Fibroblast of upper back skin (primary cell): ENCODE measurements at regions not wholly inside any gene's neighbourhood (a gene's known extent, or its start where the extent isn't known, plus 50 kb on each side); places are given as distances from the start of the nearest gene placed in this dataset.

Source experiments
- DNase-seq: peaks from one replicate; pipeline ENCODE4 v3.0.0-alpha.2; 2013

DNA sequence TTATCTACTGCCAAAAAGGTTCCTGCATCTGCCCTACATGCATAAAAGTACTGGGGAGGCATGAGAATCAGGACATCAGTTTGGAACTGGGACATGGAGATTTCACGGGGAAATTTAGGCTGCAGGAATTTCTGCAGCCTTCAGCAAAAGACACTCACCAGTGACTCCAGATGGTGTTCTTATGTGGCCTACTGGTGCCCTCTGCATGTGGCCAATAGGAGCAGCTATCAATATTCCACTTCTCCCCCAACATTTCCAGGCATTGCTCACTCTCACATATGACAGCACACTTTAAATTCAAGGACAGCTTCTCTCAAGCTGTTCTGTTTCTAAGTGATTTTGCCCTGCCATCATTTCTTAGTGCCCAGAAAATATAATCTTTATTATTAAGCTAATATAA lies 570.5 kb upstream of the ARGLU1 start:
- peak; percentile 7 for DNase-seq

DNA sequence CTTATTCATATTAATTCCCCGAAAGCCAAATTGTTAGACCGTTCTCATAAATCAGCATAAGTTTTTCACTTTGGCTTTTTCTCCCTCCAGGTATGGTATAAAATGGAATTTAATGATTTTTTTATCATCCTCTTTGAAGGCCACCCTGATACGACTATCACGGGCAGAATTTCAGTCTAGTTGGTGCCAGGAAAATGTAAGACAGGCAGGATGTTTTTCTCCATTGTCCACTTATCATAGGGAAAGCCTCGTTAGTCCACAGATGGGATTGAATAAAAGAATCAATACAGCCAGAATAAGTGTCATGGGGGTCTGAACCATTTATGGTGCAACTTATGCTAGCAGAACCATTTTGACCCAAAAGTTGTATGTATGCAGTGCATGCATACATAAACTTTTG lies 566.0 kb upstream of the ARGLU1 start:
- DNase-seq = no peak

DNA sequence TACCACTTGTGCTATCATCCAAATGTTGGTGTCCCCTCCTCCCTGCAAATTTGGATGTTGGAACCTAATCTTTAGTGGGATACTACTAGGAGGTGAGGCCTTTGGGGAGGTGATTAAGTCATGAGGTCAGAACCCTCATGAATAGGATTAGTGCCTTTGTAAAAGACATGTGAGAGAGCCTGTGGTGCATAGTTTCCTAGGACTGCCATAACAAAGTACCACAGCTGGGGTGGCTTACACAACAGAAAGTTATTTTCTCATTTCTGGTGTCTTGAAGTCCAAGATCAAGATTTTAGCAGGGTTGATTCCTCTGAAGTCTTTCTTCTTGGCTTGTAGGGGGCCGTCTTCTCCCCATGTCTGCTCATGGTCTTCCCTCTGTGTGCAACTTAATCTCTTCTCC lies 562.6 kb upstream of the ARGLU1 start:
- DNase-seq = no peak

DNA sequence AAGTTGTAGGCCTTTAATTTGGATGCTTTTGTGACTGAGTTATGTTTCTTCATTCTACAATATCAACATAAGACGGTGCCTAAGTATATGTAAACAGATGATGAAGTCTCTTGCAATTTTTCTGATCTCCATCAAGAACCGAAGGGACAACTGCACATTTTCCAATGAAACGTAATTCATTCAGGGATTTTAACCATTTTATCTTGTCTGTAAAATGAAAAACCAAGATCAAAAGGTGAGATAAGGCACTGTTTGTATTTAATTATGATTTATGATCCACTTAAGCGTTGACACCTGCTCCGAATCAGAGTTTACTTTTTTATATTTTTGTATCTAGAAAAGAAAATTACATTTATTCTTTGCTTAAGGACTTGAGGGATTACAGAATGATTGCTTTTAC lies 556.8 kb upstream of the ARGLU1 start:
- no peak for DNase-seq

DNA sequence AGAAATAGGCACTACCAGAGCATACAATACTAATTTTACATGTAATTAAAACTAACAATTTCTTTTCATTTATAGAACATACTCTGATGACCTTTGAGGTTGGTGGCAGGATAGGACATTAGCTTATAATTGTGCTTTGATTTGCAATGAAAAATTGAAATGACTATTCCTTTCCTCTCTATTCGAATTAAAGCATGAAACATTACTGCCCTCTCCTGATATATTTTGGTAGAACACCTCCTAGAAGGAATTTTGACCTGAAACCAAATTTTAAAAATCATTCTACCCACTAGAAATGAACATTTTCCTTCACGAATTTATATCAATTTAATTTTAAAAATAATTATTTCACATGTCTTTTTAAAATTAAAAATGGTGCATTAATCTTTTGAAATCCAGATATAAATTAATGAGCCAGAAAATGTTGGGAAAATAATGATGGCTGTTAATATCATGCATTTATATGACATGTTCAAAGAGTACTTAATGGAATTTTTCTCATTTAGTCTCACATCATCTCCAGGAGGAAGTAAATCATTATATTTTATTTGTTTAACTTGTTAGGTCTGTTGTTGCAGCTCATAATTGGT lies 556.3 kb upstream of the ARGLU1 start:
- peak; percentile 19 for DNase-seq

DNA sequence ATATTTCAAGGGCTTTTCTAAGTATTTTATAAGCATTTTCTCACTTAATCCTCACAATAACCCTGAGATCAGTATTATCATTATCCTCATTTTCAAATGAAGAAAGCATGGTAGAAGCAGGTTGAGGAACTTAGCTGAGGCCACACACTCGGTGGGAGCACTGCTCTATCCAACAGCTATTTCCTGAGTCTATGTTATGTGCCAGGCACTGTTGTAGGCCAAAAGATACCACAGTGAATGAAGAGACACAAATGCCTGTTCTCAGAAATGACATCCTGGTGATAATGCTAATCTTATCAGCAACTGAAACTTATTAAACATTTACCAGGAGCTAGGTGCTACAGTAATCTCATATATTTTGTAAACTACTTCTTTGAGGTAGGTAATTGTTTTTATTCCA lies 553.9 kb upstream of the ARGLU1 start:
- DNase-seq = no peak

DNA sequence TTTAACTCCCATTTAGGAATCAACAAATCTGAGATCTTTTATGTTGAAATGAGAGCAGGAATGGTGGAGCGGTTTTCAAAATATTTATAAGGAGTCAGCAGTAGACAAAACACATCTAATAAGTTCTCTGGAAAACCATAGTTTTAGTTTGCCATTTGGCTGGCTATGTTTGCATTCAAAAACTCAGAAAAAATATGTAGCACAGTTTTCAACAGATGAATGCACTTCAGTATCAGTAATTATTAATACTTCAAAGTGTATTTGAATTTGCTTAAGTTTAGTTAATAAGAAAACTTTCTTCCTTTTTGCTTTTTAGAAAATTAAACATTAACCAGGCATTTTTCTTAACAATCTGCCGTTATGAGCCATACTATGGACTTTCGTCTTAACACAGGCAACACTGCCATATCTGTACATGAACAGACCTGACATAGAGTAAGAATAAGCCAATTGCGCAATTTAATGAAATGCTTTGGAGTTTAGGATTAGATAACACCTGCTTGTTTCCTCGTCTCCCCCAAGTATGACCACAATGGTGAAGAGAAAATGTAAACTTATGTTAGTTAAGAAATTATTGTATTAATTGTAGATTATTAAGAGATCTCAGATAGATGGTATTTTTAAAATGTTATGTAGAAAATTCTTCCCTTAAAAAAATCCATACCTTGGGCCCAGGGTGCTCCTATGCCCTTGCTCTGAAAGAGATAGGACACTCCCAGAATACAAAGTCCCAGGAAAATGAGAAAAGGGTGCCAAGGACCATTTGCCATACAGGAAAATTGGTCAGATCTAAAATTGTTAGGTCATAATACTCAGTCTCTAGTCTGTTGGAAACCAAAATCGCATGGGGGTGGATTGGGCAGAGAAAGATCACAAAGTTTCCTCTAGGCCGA lies 552.3 kb upstream of the ARGLU1 start:
- DNase-seq = no peak

DNA sequence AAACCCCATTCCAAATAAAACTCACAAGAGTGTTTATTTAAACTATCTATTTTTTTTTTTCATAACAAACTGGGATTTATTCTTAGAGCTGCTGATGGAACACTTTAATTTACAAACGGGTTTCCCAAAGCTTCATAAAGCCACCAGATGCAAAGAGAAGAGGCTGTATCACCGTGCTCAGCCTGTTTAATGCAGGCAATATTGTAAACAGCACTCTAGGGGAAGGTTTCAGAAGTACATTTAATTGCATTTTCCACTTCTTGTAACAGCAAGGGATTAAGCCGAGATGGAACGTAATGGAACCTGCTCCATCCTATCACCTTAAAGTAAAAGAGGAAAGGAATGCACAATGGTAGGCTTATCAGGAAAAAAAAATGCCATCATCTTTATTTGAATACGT lies 550.6 kb upstream of the ARGLU1 start:
- DNase-seq = no peak

DNA sequence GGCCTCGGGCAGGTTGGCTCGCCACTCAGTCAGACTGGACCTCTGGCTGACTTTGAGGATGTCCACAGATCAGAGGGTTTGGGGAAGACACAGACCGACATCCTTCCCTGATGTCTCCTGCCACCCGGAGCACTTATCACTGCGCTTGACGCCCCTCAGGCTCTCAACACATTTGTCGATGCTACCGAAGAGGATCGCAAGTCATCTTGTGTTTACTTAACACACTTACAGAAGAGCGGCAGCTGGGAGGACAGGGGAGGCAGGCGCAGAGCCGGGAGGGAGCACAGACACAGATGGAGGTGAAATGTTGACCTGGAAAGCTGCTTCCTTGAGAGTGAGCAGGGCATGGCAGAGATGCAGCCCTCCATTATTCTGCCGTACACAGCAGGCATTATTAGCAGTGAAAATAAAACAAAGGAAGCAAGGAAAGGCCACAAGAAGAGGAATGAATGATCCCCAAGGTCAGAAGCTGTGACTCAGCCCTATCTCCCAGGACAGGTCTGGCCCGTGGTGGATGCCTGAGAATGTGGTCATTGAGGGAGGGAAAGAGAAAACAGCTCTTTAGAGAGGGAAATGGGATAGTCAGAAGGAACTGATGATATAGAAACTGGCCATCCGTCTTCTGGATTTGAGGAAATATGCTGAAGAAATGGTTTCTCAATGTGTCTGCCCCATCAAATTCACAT lies 549.5 kb upstream of the ARGLU1 start:
- DNase-seq = peak; percentile 36

DNA sequence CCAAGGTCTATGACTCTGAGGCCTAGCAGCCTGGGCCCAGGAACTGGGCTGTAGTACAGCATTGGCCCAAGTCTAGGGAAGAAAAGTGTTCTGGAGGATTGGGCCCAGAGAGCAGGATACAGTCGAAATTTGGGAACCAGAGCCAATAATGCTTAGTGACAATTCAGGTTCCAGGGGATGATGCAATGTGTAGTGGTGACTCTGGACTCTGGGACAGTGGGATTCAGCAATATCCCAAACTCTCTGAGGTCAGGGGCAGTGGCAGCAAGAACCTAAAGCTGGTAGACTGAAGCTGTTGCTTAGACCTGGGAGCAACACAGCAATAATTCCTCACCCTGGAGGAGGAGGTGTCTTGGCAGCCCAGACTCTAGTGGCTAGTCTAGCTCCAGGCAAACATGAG lies 545.5 kb upstream of the ARGLU1 start:
- no peak for DNase-seq

DNA sequence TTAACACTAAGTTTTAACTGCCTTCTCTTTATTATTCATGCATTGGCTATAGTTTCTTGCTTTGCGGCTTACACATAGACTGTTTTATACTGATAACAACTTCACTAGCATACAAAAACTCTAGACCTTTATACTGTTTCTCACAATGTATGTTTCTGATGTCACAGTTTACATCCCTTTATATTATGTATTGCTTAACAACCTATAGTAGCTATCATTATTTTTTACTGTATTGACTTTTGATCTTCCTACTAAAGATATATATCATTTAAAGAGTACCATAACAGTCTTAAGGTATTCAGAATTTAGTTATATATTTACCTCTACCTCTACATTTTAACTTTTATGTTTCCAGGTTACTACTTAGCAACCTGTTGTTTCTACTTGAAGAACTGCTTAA lies 543.3 kb upstream of the ARGLU1 start:
- DNase-seq = no peak

DNA sequence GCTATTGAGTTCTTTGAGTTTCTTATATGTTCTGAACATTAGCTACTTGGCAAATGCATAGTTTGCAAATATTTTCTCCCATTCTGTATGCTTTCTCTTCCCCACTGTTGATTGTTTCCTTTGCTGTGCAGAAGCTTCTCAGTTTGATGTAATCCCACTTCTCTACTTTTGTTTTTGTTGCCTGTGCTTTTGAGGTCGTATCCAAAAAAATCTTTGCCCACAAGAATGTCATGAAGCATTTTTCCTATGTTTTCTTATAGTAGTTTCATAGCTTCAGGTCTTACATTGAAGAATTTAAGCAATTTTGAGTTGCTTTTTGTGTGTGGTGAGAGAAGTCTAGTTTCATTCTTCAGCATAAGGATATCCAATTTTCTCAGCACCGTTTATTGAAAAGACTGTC lies 536.7 kb upstream of the ARGLU1 start:
- peak; percentile 51 for DNase-seq

DNA sequence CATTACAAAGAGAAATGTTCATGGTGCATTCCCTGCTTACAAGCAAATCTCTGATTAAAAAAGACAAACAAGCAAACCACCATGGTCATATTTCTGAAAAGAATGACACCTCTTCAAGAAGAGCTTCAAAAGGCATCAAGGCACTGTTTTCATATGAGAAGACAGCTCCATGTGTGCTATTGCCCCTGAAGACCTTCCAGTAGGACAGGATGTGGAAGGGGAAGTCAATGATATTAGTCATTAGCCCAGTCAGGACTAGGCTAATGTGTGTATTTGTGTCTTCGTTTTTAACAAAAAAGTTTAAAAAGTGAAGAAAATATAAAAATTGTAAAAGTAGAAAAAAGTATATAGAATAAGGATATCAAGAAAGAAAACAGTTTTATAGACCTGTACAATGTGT lies 534.7 kb upstream of the ARGLU1 start:
- DNase-seq = no peak

DNA sequence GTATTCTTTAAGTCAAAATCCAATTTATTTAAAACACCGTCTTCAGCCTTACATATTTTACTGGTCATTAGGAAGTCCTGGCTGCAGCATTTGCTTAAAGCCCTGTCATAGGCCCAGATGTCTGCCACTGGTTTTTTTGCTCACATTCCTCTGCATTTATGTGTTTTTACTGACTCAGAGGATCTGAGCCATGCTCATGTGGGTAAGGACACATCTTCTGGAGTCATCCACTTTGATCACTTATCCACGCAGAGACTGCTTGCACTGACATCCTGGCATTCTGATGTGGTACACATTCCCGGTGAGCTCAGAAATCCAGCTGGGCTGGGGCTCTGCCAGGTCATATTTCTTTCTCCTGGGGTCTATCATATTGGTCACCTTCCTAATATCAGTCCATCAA lies 531.7 kb upstream of the ARGLU1 start:
- peak; percentile 80 for DNase-seq

DNA sequence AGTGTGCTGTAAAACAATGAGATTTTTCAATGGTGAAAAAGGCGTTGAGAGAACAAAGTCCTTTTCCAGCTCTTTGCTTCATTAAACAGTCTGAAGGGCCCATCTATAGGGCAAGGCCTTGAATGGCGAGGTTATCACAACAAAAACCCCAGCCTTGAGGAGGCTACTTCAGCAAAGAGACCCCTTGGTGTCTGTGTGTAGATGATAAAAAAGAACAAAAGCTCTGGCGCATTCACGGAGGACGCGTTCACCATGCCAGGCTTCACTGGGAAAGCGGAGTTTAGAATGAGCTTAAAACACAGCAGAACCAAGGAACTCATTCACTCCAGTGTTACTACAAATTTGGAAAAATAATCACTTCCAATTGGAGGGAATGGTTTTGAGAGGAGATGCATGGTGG lies 530.0 kb upstream of the ARGLU1 start:
- no peak for DNase-seq

DNA sequence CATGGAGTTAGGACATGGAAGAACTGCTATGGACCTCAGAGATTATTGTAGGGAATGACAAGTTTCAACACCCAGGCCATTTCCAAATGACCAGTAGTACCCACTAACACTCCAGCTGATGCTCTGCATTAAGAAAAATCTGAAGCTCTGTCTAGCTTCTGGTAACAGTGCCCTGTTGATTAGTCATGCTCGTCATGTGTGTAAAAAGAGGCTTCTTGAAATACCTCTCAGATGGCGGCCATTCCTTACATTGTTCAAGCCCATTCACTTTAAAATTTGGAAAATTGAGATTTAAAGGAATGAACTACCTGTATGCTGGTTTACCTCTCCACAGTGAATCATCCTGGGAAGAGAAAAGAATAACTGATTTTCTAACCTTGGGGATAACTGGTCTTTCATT lies 527.9 kb upstream of the ARGLU1 start:
- DNase-seq = no peak

DNA sequence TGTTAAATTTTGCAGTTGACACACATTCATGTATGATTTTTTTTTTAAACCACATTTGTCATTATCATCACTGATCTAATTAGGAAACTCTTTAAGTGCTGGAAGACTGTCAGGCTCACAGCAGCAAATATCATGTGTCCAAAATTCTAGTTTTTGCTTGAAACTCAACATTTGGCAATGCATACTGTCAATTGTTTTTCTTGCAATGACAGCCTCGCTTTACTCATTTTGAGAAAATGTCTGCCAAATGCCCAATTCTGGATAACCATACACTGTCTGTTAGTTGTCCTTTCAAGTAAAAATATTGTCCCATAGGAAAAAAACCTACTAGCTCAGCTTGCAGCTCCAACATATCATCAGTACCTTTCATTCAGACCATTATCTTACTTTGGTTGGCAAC lies 523.9 kb upstream of the ARGLU1 start:
- no peak for DNase-seq

DNA sequence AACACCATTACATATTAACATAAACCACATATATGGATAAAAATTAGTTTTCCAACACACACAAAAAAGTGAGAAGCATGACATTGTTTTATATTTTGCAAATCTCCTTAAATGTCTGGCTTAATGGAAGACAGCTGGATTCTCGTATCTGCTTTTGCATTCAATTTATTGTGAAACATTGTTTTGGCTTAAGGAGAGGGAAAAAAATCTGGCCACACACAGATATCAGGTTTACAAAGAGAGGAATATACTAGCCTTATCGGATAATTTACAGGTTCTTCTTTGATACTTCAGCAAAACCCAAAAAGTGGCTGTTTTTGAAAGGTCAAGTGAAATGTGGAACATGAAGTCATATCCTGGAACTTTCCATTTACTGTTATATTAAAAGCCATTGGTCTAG lies 523.5 kb upstream of the ARGLU1 start:
- no peak for DNase-seq

DNA sequence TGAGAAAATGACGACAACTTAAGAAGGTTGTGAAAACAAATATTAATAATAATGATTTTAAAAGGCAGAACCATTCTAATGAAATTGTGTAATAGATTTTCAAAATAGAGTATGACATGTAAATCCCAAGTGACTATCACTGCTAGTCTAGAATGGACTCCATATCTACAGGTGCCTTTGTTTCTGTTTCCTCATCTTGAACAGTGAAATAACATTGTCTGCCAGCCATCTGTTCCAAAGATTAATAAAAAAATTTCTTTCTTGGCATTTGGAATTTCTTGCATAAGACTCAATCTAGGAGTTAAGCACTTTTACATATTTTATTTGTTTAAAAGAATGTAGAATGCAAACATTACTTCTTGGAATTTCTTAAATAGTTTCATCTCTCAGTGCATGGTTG lies 520.1 kb upstream of the ARGLU1 start:
- peak; percentile 8 for DNase-seq

DNA sequence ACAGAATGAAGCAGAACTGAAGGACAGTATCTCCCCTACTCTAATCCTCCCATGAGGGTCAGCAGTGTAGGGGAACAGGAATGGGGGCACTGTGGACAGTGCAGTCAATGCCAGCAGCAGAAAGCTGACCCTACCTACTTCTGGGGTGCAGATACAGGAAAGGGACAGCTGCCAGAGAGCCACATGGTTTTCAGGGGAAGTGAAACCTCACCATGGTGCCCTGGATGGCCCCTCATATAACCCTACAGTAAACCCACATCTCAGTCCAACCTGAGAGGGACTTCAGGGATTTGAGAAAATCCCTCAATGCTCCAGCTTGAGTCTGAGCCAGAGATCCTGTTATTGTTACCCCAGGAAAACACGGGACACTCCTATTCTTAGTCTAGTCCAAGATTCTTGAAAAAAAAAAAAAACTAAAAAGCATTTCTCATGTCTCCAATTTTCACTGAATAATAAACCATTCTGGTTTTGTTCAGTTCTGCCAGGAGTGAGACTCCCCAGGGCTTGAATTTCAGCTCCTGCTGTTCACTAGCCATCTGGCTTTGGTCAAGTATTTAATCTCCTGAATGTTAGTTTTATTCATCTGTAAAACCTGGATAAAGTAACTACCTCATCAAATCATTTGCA lies 511.6 kb upstream of the ARGLU1 start:
- no peak for DNase-seq

DNA sequence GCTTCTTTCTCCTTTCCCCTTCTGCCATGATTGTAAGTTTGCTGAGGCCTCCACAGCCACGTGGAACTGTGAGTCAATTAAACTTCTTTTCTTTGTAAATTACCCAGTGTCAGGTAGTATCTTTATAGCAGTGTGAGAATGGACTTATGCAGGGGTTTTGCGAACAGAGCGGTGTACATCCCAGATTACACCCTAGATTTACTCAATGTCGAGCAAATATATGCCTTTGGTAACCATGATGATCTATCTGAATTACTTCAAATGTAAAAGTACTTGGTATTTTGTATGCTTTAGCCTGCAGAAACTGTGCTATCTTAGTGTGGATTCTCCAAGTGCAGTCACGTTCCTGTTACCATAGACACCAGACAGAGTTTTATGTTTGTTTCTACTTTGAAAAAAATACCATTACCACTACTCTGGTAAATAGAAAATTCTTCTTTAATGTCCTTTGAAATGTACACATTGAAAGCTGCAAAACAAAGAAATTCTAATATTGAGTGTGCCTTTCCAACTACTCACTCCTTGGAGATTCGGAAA lies 510.4 kb upstream of the ARGLU1 start:
- DNase-seq = no peak

DNA sequence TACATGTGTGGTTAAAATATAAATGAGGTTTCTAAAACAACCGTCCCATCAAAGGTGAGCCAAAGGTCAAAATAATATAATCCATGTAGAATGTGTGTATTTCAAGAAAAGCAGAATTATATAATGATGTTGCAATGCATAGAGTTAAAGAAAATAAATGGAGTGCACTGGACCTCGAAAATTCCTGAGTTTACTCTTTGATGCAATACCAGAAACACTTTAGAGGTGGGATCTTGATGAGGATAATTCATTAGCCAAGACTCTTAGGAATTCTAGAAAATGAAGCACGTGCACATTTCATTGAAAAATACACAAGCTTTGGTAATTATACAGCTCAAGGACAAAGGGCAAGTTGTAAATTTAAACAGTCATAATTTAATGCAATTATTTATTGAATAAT lies 508.9 kb upstream of the ARGLU1 start:
- DNase-seq = no peak

DNA sequence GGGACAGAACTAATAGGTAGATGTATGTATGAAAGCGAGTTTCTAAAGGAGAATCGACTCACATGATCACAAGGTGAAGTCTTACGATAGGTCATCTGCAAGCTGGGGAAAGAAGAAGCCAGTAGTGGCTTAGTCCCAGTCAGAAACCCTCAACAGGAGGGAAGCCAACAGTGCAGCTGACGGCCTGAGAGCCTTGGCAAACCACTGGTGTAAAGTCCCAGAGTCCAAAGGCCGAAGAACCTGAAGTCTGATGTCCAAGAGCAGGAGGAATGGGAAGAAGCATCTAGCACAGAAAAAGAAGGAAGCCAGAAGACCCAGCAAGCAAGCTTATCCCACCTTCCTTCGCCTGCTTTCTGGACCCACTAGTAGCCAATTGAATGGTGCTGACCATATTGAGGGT lies 507.6 kb upstream of the ARGLU1 start:
- DNase-seq = no peak

DNA sequence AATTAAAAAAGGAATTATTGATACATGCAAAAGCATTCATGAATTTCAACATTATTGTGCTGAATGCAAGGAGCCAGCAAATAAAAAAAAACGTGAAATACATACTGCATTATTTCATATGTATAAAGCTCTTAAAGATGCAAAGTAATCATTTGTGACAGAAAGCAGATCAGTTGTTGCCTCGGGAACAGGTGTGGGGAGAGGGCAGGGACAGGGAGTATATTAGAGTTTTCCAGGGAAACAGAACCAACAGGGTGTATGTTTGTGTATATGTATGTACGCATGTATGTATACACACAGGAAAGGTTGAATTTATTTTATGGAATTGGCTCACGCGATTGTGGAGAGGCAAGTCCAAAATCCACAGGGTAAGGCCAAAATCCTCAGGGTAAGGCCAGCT lies 502.9 kb upstream of the ARGLU1 start:
- DNase-seq = no peak
